Left cardiac atrium (tissue), 4 donors: ENCODE measurements at regions not wholly inside any gene's neighbourhood (a gene's known extent, or its start where the extent isn't known, plus 50 kb on each side); places are given as distances from the start of the nearest gene placed in this dataset.

Experiments used
- ATAC-seq, 2 donors: fragments of 200-7000 bp; cut with Tn5 transposase; one replicate each; pipeline ENCODE4 v1.9.1; 2020; ENCODE audit warnings: mild to moderate bottlenecking in 2 of 2, moderate library complexity in 2 of 2
- DNase-seq: peaks from one replicate; pipeline ENCODE4 v3.0.0-alpha.2; 2020
- intact Hi-C, 2 donors: fragments of 100-400 bp; cut with DNase I; formaldehyde crosslinking; loops; one replicate each; pipeline versions ENCODE4 v1.14.1 to v1.15.1; 2022 to 2023
- donor health status: DM: no; HTN: yes; CAD: no.
- donor health status: DM: no; HTN: yes; CAD: no; lungs with severe emphysema.
- donor health status: DM: yes; HTN: yes; CAD: no.
- donor health status: Dilated cardiomyopathy.

- ATAC-seq: peak in 1 of 2 donors; percentile 54
- intact Hi-C loops: no loop called here
- DNase-seq: no peak
These were observed 894.4 kb downstream of the FAT4 start for GRCh38 chr4:126209147-126209546.

DNA sequence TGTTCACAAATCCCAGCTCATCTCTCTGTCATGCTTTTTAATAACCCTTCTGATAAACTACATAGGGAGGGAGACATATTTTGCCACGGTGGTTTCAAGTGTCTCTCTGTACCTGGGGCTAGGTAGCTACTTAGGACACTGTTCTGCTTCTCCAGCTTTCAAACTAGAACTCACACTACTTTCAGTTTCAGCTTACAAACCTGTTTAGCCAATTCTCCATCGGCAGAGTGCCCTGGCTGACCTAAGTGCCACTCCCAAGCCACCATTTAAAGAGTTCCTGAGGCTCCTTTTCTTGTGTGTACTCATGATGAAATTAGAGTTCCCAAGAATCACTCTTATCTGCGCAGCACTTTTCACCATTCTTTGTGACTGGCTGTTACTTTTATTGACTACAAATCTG, 899.2 kb downstream of the FAT4 start:
- no peak for DNase-seq
- intact Hi-C loops: no loop called here
- ATAC-seq: no peak

- DNase-seq (no peak), ATAC-seq (no peak)
- intact Hi-C loops: no loop called here
These were observed 901.0 kb downstream of the FAT4 start for GRCh38 chr4:126215759-126216158.

- DNase-seq (no peak), ATAC-seq (no peak)
- intact Hi-C loops: no loop called here
These were observed 901.9 kb downstream of the FAT4 start for GRCh38 chr4:126216611-126217010.

GRCh38 chr4:126221282-126221681, 906.5 kb downstream of the FAT4 start:
- intact Hi-C loops: no loop called here
- ATAC-seq: peak in 1 of 2 donors; percentile 61
- no peak for DNase-seq

- intact Hi-C loops: no loop called here
- DNase-seq (no peak), ATAC-seq (peak in 1 of 2 donors; percentile 42)
These were observed 907.1 kb downstream of the FAT4 start for GRCh38 chr4:126221717-126222340.

DNA sequence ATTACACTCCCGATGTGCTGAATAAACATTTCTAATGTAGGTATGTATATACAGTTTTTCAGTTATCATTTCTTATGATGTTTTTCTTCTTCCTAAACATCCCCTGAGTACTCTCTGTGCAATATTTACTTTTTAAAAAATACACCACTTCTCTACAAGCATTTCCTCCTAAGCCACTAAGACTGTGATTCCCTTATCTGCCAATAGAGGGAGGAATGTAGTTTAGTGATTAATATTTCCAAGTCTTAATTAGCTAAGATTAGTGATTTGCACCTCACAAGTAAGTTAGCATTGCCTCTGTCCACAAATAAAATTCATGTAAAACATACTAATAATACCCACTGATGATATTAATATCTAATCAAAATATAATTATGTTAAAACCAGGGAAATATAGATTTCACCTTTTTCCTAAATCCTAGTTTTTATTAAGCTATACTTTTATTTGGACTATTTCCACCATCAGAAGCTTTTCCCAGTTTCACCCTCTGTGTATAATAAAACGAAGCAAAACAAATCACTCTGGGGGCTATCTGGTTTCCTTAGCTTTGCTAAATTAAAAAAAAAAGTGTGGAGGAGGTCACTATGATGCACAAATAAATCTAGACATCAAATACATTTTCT, 909.1 kb downstream of the FAT4 start:
- DNase-seq: no peak
- intact Hi-C loops: no loop called here
- no peak for ATAC-seq

DNA sequence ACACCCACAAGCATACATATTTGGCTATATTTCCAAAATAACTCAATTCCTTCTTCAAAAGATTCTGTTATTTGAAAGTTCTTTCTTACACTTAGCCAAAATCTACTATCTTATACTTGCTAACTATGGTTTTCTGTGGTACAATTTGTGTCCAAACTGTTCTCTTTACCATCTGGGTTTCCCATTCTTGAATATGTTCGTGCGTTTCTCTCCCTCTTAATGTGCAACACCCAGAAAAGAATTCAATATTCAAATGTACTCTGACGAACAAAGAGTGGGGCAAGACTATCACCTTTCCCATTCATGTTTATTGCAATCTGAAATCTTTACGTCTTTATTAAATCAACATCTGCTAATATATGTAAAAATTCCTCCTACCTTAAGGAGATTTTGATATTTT, 912.7 kb downstream of the FAT4 start:
- DNase-seq (no peak), ATAC-seq (no peak)
- intact Hi-C loops: no loop called here

GRCh38 chr4:126230269-126230668, 915.5 kb downstream of the FAT4 start:
- intact Hi-C loops: no loop called here
- ATAC-seq: no peak
- no peak for DNase-seq

- ATAC-seq: no peak
- intact Hi-C loops: no loop called here
- DNase-seq: no peak
These were observed 918.7 kb downstream of the FAT4 start for GRCh38 chr4:126233483-126233882.

GRCh38 chr4:126238013-126238412, 923.3 kb downstream of the FAT4 start:
- ATAC-seq (no peak), DNase-seq (no peak)
- intact Hi-C loops: no loop called here

DNA sequence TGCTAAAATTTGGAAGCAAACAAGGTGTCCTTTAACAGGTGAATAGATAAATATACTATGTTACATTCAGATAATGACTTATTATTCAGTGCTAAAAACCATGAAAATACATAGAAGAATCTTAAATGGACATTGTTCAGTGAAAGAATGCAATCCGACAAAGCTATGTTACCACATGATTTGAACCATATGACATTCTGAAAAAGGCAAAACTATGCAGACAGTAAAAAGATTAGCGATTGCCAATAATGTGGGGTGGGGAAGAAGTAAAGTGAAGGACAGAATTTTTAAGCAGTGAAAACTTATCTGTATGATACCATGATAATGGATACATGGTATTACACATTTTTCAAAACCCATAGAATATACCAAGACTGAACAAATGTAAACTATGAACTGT, 926.9 kb downstream of the FAT4 start:
- ATAC-seq: no peak
- intact Hi-C loops: no loop called here
- DNase-seq: no peak

- DNase-seq (peak; percentile 67), ATAC-seq (peak; percentile 89 to 97)
- intact Hi-C loops: no loop called here
These were observed 928.1 kb downstream of the FAT4 start for GRCh38 chr4:126242679-126243390.

DNA sequence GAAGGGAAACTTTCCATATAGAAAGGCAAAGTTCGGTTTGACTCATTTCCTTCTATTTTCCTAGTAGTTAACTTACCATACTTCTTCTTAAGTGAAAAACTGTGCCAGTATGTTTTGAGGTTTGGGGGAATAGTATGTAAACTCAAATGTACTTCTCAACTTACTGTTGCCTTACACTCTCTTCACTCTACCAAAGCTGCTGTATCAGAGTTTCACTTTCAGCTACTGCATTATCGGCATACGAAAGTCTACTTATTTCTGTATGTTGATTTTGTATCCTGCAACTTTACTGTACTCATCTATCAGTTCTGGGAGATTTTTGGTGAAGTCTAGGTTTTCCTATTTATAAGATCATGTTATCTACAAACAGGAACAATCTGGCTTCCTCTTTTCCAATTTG, 932.7 kb downstream of the FAT4 start:
- ATAC-seq (no peak), DNase-seq (no peak)
- intact Hi-C loops: no loop called here

DNA sequence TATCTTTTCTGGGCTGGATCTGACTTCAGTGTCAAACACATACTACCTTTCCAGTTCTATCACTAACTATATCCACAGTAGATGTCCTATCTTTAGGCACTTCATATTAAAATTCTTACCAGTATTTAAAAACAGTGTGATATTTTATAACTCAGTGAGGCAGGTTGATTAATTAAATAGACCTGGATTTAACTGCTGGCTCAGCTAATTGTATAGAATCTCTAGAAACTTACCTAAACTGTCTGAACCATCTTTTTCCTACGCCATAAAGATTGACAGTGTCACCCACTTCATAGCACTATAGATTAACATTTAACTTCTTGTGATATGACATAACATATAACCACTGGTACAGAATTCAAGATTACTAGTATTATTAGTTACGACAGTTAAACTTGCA, 935.3 kb downstream of the FAT4 start:
- ATAC-seq (no peak), DNase-seq (no peak)
- intact Hi-C loops: no loop called here

GRCh38 chr4:126251169-126251568, 936.4 kb downstream of the FAT4 start:
- intact Hi-C loops: no loop called here
- DNase-seq: no peak
- no peak for ATAC-seq

DNA sequence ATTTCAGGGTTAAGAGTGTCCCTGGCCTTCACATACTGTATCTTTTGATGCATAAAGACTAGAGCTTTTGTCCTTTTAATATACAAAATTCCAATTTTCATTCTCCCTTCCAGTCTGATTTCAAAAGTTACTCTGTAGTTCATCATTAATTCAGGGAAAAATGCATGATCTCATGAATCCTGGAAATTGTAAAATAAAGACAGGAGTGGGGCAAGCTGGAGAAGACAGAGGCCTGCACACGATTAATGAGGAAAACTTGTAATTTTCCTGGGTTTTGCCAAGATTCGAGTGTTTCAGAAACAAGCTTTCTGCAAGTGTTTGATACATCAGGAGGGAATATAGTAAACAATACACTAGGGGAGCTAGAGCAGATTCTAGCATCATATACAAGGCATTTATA, 947.9 kb downstream of the FAT4 start:
- intact Hi-C loops: no loop called here
- ATAC-seq (no peak), DNase-seq (no peak)

DNA sequence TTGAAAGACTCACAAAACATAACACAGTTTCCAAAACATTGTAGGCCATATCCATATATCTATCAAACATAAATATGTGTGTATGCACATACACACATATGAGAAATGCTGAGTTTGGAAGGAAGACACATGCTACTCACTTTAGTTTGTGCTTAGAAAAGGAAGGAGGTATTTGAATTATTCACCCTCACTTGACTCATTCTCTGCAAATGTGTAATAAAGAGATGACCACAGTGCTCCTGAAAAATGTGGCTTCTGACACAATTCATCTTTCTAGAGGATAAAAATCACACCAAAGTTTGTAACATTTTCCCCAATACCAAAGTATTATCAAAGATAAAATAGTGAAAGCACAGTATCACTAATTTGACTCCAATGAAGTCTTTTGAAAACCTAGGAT, 950.1 kb downstream of the FAT4 start:
- ATAC-seq (no peak), DNase-seq (no peak)
- intact Hi-C loops: no loop called here

DNA sequence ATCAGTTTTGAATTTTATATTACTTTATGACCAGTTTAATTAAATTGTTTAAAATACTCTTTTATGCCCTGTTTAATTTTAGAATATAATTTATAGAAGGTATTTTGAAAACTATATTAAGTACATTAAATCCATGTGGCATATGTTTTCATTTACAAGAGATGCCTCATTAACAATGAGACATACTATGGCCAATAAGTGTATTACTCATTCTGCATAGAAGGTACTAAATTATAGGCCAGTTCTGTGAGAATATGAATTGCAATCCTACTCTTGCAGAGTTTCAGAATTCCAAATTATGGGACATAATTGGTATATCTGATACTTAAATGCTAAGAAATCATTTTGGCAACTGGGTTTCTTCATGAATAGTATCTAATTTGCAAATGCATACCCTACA, 951.1 kb downstream of the FAT4 start:
- ATAC-seq (no peak), DNase-seq (no peak)
- intact Hi-C loops: no loop called here

- no peak for DNase-seq
- peak in 1 of 2 donors; percentile 58 for ATAC-seq
- intact Hi-C loops: no loop called here
These were observed 952.9 kb downstream of the FAT4 start for GRCh38 chr4:126267689-126268088.

DNA sequence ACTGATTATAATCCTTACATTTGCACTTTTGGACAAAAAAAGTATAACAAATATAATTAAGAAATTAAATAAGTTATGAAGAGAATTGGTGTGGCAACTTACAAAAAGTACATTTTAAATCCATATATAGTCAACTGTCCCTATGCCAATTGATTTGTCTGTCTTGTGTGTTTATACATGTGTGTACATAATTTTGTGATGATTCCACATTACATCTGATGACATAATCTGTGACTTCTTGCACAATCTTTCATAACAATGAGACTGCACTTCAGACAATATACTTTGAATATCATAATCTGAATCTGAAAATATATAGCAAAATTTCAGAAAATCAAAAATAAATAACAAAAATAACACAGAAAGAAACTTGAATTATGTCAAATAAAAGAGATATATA, 953.4 kb downstream of the FAT4 start:
- DNase-seq (no peak), ATAC-seq (no peak)
- intact Hi-C loops: no loop called here
